GM06990 (cell line): ENCODE measurements at regions not wholly inside any gene's neighbourhood (a gene's known extent, or its start where the extent isn't known, plus 50 kb on each side); places are given as distances from the start of the nearest gene placed in this dataset.

Experiments
- DNase-seq: peaks from one replicate; pipeline ENCODE4 v3.0.0-alpha.2; 2011; ENCODE audit not compliant: insufficient read length; ENCODE audit errors: extremely low read depth
- H3K27me3 ChIP-seq: replicated peaks from 2 replicates; pipeline ENCODE4 v1.6.0; 2011; ENCODE audit warnings: low read length; ENCODE audit not compliant: control insufficient read depth, insufficient read depth
- H3K36me3 ChIP-seq: 2 replicates; pipeline ENCODE4 v1.5.1; 2011; ENCODE audit warnings: low read length; ENCODE audit not compliant: control insufficient read depth, insufficient read depth
- H3K4me3 ChIP-seq: replicated peaks from 2 replicates; pipeline ENCODE4 v1.5.1; 2011; ENCODE audit warnings: low read depth, mild to moderate bottlenecking, control low read depth, low read length
- CTCF ChIP-seq: IDR thresholded peaks from 2 replicates; pipeline ENCODE4 v1.5.1; 2011; ENCODE audit warnings: low read length, control low read depth, mild to moderate bottlenecking, inconsistent platforms; ENCODE audit not compliant: insufficient read depth, poor library complexity, severe bottlenecking

GRCh38 chr2:142270990-142271389, 140.2 kb upstream of the LRP1B start:
- DNase-seq, result no peak
- no peak for TF ChIP-seq CTCF
- H3K36me3 ChIP-seq, result no peaks in the 10 kb centered on the region
- H3K4me3 ChIP-seq, result no peak overlapping the region
- H3K27me3 ChIP-seq, result no peaks in the 10 kb centered on the region

GRCh38 chr2:142270291-142270690, 139.5 kb upstream of the LRP1B start:
- Histone ChIP-seq H3K36me3 (no peaks in the 10 kb centered on the region), H3K4me3 (no peak overlapping the region), H3K27me3 (no peaks in the 10 kb centered on the region)
- no peak for TF ChIP-seq CTCF
- no peak for DNase-seq

GRCh38 chr2:142259356-142259755, 128.5 kb upstream of the LRP1B start:
- Histone ChIP-seq H3K36me3 (no peaks in the 10 kb centered on the region), H3K4me3 (no peak overlapping the region), H3K27me3 (no peaks in the 10 kb centered on the region)
- no peak for TF ChIP-seq CTCF
- DNase-seq, result no peak

- no peak for TF ChIP-seq CTCF
- DNase-seq, result no peak
- no peaks in the 10 kb centered on the region for H3K27me3 ChIP-seq
- no peaks in the 10 kb centered on the region for H3K36me3 ChIP-seq
- no peak overlapping the region for H3K4me3 ChIP-seq
Observed at GRCh38 chr2:142254031-142254430, 123.2 kb upstream of the LRP1B start.

GRCh38 chr2:142241016-142241415, 110.2 kb upstream of the LRP1B start:
- no peak overlapping the region for H3K4me3 ChIP-seq
- no peak for TF ChIP-seq CTCF
- DNase-seq, result no peak
- no peaks in the 10 kb centered on the region for H3K27me3 ChIP-seq
- H3K36me3 ChIP-seq, result no peaks in the 10 kb centered on the region

- TF ChIP-seq CTCF, result no peak
- no peaks in the 10 kb centered on the region for H3K27me3 ChIP-seq
- no peak for DNase-seq
- no peaks in the 10 kb centered on the region for H3K36me3 ChIP-seq
- H3K4me3 ChIP-seq, result no peak overlapping the region
Observed at GRCh38 chr2:142236181-142236580, 105.4 kb upstream of the LRP1B start.
